Right lobe of liver (tissue), 6 donors: ENCODE measurements at regions not wholly inside any gene's neighbourhood (a gene's known extent, or its start where the extent isn't known, plus 50 kb on each side); places are given as distances from the start of the nearest gene placed in this dataset.
A peak's percentile ranks its signal among the peaks of the same experiment; 100 is the strongest.

Experiments used
- ATAC-seq, 4 donors: fragments of 200-7000 bp; cut with Tn5 transposase; one replicate each; pipeline ENCODE4 v1.9.1; 2020; ENCODE audit warnings: mild to moderate bottlenecking in 4 of 4, moderate library complexity in 4 of 4
- DNase-seq, 3 donors: peaks; one replicate each; pipeline ENCODE4 v3.0.0-alpha.2; 2020
- H3K27ac ChIP-seq, 3 donors: fragments of 200-600 bp; one replicate each; pipeline ENCODE4 v1.8.0; 2022
- H3K27me3 ChIP-seq, 2 donors: fragments of 200-600 bp; one replicate each; pipeline ENCODE4 v1.8.0; 2022
- H3K36me3 ChIP-seq, 4 donors: fragments of 200-600 bp; sonication (generic) in 1 of 4; one replicate each; pipeline versions ENCODE4 v1.5.1 to v1.8.0; 2017 to 2022; ENCODE audit warnings: control low read depth in 1 of 4
- H3K4me1 ChIP-seq, 4 donors: fragments of 200-600 bp; sonication (generic) in 1 of 4; one replicate each; pipeline versions ENCODE4 v1.5.1 to v1.8.0; 2017 to 2022; ENCODE audit warnings: control low read depth in 1 of 4
- H3K4me3 ChIP-seq, 3 donors: fragments of 200-600 bp; one replicate each; pipeline ENCODE4 v1.8.0; 2022
- H3K9me3 ChIP-seq, 4 donors: fragments of 200-600 bp; sonication (generic) in 1 of 4; one replicate each; pipeline versions ENCODE4 v1.5.1 to v1.8.0; 2017 to 2022; ENCODE audit warnings: control low read depth in 1 of 4
- POLR2A ChIP-seq: fragments of 450-650 bp; IDR thresholded peaks from one replicate; pipeline ENCODE4 v1.6.1; 2017; ENCODE audit warnings: antibody characterized with exemption, mild to moderate bottlenecking
- WGBS: methylation state at CpG from one replicate; pipeline ENCODE4 v1.1.6; 2018; ENCODE audit warnings: low coverage, low lambda C conversion rate; ENCODE audit not compliant: insufficient coverage; ENCODE audit errors: missing lambda C conversion rate; 5-methylcytosine and 5-hydroxymethylcytosine counted together
- intact Hi-C, 2 donors: fragments of 100-400 bp; cut with DNase I; formaldehyde crosslinking; loops; one replicate each; pipeline versions ENCODE4 v1.11.2 to v1.14.1; 2022
- TF ChIP-seq, protein P1 (sequence below), 4 donors: fragments of 200-600 bp in 3 of 4; fragments of 450-650 bp in 1 of 4; IDR thresholded peaks; one replicate each; pipeline versions ENCODE4 v1.5.1 to v1.8.0; 2016 to 2022; ENCODE audit warnings: antibody characterized with exemption in 4 of 4, mild to moderate bottlenecking in 2 of 4
- donor health status: DM: no; HTN: yes; CAD: no.
- donor health status: DM: no; HTN: no; CAD: no.
- donor health status: DM: no; HTN: no; CAD: no.
- donor health status: DM: no; HTN: yes; CAD: no.
- donor health status: DM: no; HTN: yes; CAD: no.

DNA sequence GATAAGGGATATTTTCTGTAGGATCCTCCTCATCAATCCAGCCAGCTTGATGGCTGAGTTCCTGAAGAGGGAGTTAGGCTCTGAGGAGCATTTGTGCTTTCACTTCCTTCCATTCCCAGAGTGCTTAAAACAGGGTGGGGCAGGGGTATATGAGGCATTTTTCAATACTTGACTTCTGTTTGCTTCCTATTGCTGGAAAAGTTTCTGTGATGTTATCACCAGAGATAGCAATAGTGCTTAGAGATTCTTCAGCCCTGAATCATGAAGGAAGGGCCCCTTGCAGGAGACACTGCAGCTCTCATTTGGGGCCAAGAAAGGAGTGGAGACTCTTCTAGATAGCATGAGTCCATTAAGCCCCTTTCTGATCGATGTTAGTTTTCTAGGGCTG, 166.7 kb upstream of the RPS6KA3 start:
- no peaks in the 10 kb centered on the region for H3K36me3 ChIP-seq
- H3K4me3 ChIP-seq, result no peak overlapping the region
- H3K9me3 ChIP-seq, result no peaks in the 10 kb centered on the region
- ATAC-seq, result no peak
- 86% methylated on average over 1 of the region's 1 CpG for WGBS
- H3K4me1 ChIP-seq, result peaks cover 0 to 9% (median 0%) of the 10 kb centered on the region in 4 donors
- no peak for TF ChIP-seq POLR2A
- TF ChIP-seq, protein P1, sequence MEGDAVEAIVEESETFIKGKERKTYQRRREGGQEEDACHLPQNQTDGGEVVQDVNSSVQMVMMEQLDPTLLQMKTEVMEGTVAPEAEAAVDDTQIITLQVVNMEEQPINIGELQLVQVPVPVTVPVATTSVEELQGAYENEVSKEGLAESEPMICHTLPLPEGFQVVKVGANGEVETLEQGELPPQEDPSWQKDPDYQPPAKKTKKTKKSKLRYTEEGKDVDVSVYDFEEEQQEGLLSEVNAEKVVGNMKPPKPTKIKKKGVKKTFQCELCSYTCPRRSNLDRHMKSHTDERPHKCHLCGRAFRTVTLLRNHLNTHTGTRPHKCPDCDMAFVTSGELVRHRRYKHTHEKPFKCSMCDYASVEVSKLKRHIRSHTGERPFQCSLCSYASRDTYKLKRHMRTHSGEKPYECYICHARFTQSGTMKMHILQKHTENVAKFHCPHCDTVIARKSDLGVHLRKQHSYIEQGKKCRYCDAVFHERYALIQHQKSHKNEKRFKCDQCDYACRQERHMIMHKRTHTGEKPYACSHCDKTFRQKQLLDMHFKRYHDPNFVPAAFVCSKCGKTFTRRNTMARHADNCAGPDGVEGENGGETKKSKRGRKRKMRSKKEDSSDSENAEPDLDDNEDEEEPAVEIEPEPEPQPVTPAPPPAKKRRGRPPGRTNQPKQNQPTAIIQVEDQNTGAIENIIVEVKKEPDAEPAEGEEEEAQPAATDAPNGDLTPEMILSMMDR (IDR thresholded peaks at IDR 0.05), result no peak
- no peak for DNase-seq
- intact Hi-C loops, result no loop called here
- H3K27ac ChIP-seq, result no peak overlapping the region
- H3K27me3 ChIP-seq, result peaks cover 0 to 4% of the 10 kb centered on the region in 2 donors

DNA sequence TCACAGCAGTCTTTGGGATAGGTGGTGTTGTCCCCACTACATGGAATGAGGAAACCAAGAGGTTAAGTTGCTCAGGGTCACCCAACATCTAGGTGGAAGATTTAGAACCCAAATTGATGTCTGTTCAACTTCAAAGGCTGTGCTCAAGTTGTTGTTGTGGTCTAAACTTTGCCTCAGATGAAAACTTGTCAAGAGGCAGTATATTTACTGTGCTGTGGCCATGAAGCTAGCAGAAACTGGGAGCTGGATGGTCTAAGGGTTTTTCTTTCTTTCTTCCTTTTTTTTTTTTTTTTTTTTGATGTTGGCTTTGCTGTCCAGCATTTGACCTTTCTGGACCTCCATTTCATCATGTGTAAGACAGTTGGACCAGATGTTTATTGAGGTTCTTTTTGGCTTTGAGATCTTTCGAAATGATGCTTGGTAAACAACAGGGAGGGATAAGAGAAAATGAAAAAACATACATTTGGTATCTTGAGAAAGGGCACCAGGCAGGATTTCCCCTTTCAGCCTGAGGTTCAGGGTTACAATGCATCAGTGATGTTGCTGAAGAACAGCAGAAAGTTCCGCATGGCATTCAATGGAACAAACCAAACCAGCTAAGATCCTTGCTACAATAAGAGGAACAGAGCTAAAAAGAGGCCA, 166.2 kb upstream of the RPS6KA3 start:
- Histone ChIP-seq H3K36me3 (no peaks in the 10 kb centered on the region), H3K27me3 (peaks cover 0 to 4% of the 10 kb centered on the region in 2 donors), H3K9me3 (no peaks in the 10 kb centered on the region), H3K4me3 (no peak overlapping the region), H3K27ac (no peak overlapping the region), H3K4me1 (peaks cover 0 to 9% (median 0%) of the 10 kb centered on the region in 4 donors)
- 43% methylated on average over 2 of the region's 2 CpGs for WGBS
- TF ChIP-seq, protein P1 (IDR thresholded peaks at IDR 0.05), result no peak
- TF ChIP-seq POLR2A, result no peak
- intact Hi-C loops, result no loop called here
- no peak for ATAC-seq
- no peak for DNase-seq

DNA sequence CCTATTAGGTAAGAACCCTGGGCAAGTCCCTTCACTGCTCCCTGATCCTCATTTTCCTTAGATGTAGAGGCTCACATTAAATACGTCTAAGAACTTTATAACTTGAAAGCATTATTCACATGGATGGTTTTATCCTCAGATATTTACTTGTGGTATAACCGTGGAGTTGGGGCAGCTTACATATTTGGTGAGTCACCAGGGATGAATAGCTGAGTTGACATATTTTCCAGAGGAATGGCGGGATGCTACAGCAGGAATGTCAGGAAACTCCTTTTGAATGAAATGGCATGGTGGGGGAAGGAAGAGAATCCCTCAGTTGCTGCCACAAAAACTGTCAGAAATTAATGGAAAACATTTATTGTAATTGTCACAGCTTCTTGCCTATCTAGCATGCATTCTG, 165.3 kb upstream of the RPS6KA3 start:
- TF ChIP-seq, protein P1 (IDR thresholded peaks at IDR 0.05), result no peak
- TF ChIP-seq POLR2A, result no peak
- ATAC-seq (no peak), DNase-seq (no peak)

DNA sequence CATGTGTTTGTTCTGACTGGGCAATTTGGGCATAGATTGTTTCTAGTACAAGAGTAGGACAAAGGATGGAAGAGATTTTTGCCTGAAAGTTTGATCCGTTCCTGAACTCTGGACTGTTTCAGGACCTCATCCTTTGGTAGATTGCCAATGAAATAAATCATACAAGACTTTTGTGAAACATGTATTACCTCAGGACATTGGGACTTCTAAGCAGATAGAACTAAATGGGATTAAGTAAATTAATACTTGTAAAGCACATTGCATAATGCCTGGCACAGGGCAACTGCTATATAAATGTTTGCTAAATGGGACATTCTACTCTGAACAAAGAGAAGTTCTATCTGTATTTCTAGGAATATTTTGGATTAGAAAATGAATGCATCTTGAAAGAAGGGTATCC, 164.8 kb upstream of the RPS6KA3 start:
- Histone ChIP-seq H3K9me3 (no peaks in the 10 kb centered on the region), H3K4me1 (peaks cover 0 to 9% (median 0%) of the 10 kb centered on the region in 4 donors), H3K4me3 (no peak overlapping the region), H3K27ac (no peak overlapping the region), H3K27me3 (peaks cover 0 to 4% of the 10 kb centered on the region in 2 donors), H3K36me3 (no peaks in the 10 kb centered on the region)
- no peak for DNase-seq
- TF ChIP-seq, protein P1 (IDR thresholded peaks at IDR 0.05), result no peak
- no peak for TF ChIP-seq POLR2A
- peak; percentile 56 to 81 (median 74) for ATAC-seq
- WGBS, result 17% methylated on average over 1 of the region's 1 CpG
- intact Hi-C loops, result no loop called here

More for the DNA sequence above, 165.3 kb upstream of the RPS6KA3 start:
- H3K4me3 ChIP-seq, result no peak overlapping the region
- WGBS, result 30% methylated on average over 3 of the region's 3 CpGs
- H3K27ac ChIP-seq, result no peak overlapping the region
- no peaks in the 10 kb centered on the region for H3K9me3 ChIP-seq
- H3K4me1 ChIP-seq, result peaks cover 0 to 9% (median 0%) of the 10 kb centered on the region in 4 donors
- no peaks in the 10 kb centered on the region for H3K36me3 ChIP-seq
- H3K27me3 ChIP-seq, result peaks cover 0 to 4% of the 10 kb centered on the region in 2 donors
- intact Hi-C loops, result no loop called here
